GM12873 (cell line): ENCODE measurements at regions not wholly inside any gene's neighbourhood (a gene's known extent, or its start where the extent isn't known, plus 50 kb on each side); places are given as distances from the start of the nearest gene placed in this dataset.

Source experiments
- TF ChIP-seq, protein P1 (sequence below): IDR thresholded peaks from 2 replicates; pipeline ENCODE4 v1.5.1; 2012; ENCODE audit warnings: low read depth, mild to moderate bottlenecking, moderate library complexity, low read length, control low read depth; ENCODE audit not compliant: insufficient read depth; ENCODE audit errors: missing control alignments

- TF ChIP-seq, protein P1, sequence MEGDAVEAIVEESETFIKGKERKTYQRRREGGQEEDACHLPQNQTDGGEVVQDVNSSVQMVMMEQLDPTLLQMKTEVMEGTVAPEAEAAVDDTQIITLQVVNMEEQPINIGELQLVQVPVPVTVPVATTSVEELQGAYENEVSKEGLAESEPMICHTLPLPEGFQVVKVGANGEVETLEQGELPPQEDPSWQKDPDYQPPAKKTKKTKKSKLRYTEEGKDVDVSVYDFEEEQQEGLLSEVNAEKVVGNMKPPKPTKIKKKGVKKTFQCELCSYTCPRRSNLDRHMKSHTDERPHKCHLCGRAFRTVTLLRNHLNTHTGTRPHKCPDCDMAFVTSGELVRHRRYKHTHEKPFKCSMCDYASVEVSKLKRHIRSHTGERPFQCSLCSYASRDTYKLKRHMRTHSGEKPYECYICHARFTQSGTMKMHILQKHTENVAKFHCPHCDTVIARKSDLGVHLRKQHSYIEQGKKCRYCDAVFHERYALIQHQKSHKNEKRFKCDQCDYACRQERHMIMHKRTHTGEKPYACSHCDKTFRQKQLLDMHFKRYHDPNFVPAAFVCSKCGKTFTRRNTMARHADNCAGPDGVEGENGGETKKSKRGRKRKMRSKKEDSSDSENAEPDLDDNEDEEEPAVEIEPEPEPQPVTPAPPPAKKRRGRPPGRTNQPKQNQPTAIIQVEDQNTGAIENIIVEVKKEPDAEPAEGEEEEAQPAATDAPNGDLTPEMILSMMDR: no peak
Measured at GRCh38 chr3:75863130-75863529, 77.8 kb upstream of the ZNF717 start.

DNA sequence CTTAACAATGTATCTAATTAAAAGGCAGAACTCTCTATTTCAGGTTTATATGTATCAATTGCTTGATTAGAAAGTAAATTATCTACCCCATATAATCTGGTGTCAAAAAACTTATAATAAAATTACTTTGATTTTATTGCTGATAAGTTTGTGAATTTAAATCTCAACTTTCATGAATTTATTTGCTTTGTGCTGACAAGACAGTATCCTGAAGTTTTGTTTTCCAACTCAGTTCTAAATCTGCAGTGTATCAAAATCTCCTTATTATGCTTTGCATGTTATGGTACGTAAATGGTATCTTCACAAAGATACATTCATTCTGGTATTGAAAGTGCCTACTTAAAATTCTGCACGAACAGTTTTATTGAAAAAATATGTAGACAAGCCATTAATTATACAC is 78.5 kb upstream of the ZNF717 start:
- TF ChIP-seq, protein P1: no peak

DNA sequence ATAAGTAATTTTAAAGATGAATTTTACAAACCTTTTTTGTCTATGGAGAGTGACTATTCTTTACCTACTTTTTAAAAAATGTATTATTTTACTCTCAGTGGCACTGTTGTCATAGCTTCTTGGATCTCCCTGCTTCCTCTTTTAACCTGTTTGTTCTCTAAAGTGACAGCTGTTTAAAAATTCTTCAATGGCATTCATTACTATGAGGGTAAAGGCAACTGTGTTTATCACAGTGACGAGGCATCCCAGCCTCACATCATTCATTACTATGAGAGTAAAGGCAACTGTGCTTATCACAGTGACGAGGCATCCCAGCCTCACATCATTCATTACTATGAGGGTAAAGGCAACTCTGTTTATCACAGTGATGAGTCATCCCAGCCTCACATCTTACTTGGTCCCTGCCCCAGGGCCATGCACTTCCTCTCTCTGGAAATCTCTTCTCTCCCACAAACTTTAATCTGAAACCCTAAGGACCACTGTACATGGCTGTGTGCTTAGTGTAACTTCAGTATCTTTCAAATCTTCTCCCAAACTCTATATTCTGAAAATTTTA is 101.7 kb upstream of the ZNF717 start:
- TF ChIP-seq, protein P1: no peak

- TF ChIP-seq, protein P1: no peak
Measured at GRCh38 chr3:75894234-75894633, 108.9 kb upstream of the ZNF717 start.

DNA sequence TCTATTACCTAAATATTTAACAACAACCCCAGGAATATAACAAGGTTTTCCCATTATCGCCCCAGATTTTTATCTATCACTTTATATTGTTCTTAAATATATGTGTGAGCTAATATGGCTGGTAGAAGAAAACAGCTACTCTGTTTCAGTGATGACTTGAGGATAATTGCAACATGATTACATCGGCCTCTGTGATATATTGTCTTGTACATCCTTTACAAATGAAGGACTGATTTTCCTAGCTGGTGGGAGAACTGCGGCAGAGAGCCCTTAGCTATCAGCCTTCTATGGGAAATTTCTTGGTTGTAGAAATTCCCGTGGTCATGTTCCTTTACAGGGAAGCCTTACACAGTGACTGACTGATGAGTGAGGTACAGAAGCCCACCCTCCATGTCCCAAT is 110.9 kb upstream of the ZNF717 start:
- TF ChIP-seq, protein P1: no peak

GRCh38 chr3:75906555-75907112 is 121.3 kb upstream of the ZNF717 start:
- TF ChIP-seq, protein P1: no peak

DNA sequence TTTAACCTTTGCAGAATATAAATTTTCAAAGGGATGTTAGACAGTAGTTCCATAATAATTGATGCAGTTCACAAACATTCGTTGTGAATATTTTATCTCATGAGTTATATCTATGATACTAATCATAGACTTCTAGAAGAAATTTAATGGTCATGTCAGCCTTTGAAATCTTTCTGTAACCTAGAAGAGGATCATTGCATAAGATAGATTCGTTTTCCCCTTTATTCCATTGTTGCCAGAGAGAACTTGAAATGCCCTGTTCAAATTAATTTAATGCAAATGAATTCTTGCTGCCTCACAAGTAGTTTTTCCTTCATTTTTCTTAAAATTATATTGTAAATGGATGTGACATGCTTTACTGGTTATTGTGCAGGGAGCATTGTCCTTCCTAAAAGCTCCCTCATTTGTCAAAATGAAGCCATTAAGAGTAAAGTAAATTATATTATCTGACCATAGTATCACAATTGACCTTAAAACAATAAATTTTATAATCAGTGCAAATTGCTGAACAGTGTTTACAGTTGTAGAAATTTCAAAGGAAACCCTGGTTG is 128.5 kb upstream of the ZNF717 start:
- TF ChIP-seq, protein P1: no peak
